CD4-positive, alpha-beta memory T cell (primary cell): ENCODE measurements at regions not wholly inside any gene's neighbourhood (a gene's known extent, or its start where the extent isn't known, plus 50 kb on each side); places are given as distances from the start of the nearest gene placed in this dataset.

Experiments
- CTCF ChIA-PET: fragments of 350-600 bp; sonication (Branson Sonifier 250); formaldehyde crosslinking; loops from one replicate; lab custom pipeline; 2021; ENCODE audit warnings: inconsistent platforms; ENCODE audit not compliant: partially characterized antibody; lab: Charles Lee
- POLR2A ChIA-PET: fragments of 350-600 bp; sonication (Branson Sonifier 250); formaldehyde crosslinking; loops from one replicate; lab custom pipeline; 2021; ENCODE audit not compliant: partially characterized antibody; lab: Charles Lee
- DNase-seq, 5 donors: peaks; one replicate each; pipeline versions ENCODE4 v3.0.0 to v3.0.0-alpha.2; 2020 to 2022; ENCODE audit warnings: mixed read lengths in 1 of 5
- H3K27ac ChIP-seq: one replicate; pipeline ENCODE4 v1.7.0; 2013; ENCODE audit warnings: low read depth, low read length
- H3K27me3 ChIP-seq: 2 replicates; pipeline ENCODE4 v1.7.0; 2013; ENCODE audit warnings: mild to moderate bottlenecking, low read length, moderate library complexity; ENCODE audit not compliant: insufficient read depth
- H3K36me3 ChIP-seq: 2 replicates; pipeline ENCODE4 v1.7.0; 2013; ENCODE audit warnings: mild to moderate bottlenecking, low read length, moderate library complexity; ENCODE audit not compliant: insufficient read depth
- H3K4me1 ChIP-seq: 2 replicates; pipeline ENCODE4 v1.7.0; 2013; ENCODE audit warnings: mild to moderate bottlenecking, low read length, moderate library complexity; ENCODE audit not compliant: insufficient read depth
- H3K4me3 ChIP-seq, 2 donors: one replicate each; pipeline ENCODE4 v1.7.0; 2013; ENCODE audit warnings: low read length in 2 of 2, mild to moderate bottlenecking in 1 of 2
- H3K9me3 ChIP-seq, 2 donors: one replicate each; pipeline ENCODE4 v1.7.0; 2013; ENCODE audit warnings: low read length in 2 of 2, control low read depth in 1 of 2; ENCODE audit not compliant: control insufficient read depth in 1 of 2
- H3K27ac Mint-ChIP-seq, 7 donors: one replicate each; pipeline ENCODE4 v1.8.0; 2020 to 2021; ENCODE audit warnings: mixed read lengths in 7 of 7, mild to moderate bottlenecking in 6 of 7, inconsistent platforms in 3 of 7, moderate library complexity in 3 of 7
- H3K27me3 Mint-ChIP-seq, 2 donors: one replicate each; pipeline ENCODE4 v1.8.0; 2020 to 2021; ENCODE audit warnings: mixed read lengths in 2 of 2
- H3K36me3 Mint-ChIP-seq, 2 donors: one replicate each; pipeline ENCODE4 v1.8.0; 2020 to 2021; ENCODE audit warnings: mixed read lengths in 2 of 2, inconsistent platforms in 1 of 2, mild to moderate bottlenecking in 1 of 2
- H3K4me1 Mint-ChIP-seq, 4 donors: one replicate each; pipeline ENCODE4 v1.8.0; 2020 to 2021; ENCODE audit warnings: mixed read lengths in 4 of 4, mild to moderate bottlenecking in 1 of 4
- H3K4me3 Mint-ChIP-seq, 8 donors: one replicate each; pipeline ENCODE4 v1.8.0; 2020 to 2021; ENCODE audit warnings: mixed read lengths in 8 of 8, mild to moderate bottlenecking in 7 of 8, moderate library complexity in 6 of 8, inconsistent platforms in 3 of 8
- H3K9me3 Mint-ChIP-seq, 8 donors: one replicate each; pipeline ENCODE4 v1.8.0; 2020 to 2021; ENCODE audit warnings: mixed read lengths in 8 of 8, mild to moderate bottlenecking in 5 of 8, inconsistent platforms in 3 of 8, moderate library complexity in 1 of 8
- intact Hi-C: fragments of 100-400 bp; cut with micrococcal nuclease; formaldehyde crosslinking; loops from one replicate; pipeline ENCODE4 v1.15.1; 2023

DNA sequence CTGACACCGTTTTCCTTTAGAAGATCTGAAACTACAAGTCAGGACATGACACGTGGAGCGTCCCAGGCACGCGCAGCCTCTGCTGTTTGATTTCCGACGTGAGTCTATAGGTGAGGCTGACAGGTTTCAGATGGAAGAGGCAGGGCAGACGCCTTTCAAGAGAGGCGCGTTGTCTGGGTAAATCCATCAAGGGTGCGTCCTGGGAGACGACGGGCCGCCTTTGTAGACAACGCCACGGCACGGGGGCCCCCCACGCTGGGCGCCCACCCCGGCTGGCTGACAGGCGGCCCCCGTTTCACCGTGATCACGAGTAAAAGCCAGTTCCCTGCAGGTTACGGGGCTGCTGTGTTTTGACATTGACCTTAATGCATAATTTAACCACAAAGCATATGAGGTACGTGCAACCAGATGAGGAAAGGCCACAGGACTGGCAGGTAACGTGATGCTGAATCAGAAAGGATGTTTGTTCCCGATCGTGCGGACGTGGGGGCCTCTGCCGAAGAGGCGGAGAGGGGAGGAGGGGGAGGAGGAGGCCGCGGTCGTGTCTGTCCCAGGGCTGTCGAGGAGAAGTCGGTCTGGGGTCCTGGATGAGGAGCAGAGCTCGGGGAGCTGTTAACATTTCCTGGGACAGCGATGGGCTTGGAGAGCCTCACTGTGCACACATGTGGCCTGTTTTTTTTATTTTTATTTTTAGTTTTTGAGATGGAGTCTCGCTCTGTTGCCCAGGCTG lies 51.1 kb upstream of the PPP2R3B start:
- no peak for DNase-seq
- H3K27ac Mint-ChIP-seq = peak overlapping the region in 1 of 7 donors; percentile 66
- Histone ChIP-seq H3K9me3 (no peaks in the 10 kb centered on the region), H3K27me3 (no peaks in the 10 kb centered on the region), H3K4me1 (no peaks in the 10 kb centered on the region), H3K36me3 (no peaks in the 10 kb centered on the region), H3K27ac (no peak overlapping the region), H3K4me3 (no peak overlapping the region)
- ChIA-PET POLR2A (no interaction called here), CTCF (no interaction called here)
- intact Hi-C loops = no loop called here
- H3K4me3 Mint-ChIP-seq = peak overlapping the region in 3 of 8 donors; percentile 32 to 74 (median 68)
- peaks cover 3 to 4% of the 10 kb centered on the region in 2 donors for H3K27me3 Mint-ChIP-seq
- H3K36me3 Mint-ChIP-seq = no peaks in the 10 kb centered on the region
- peaks cover 0 to 6% (median 2%) of the 10 kb centered on the region in 8 donors for H3K9me3 Mint-ChIP-seq
- H3K4me1 Mint-ChIP-seq = peaks cover 4 to 6% (median 4%) of the 10 kb centered on the region in 4 donors

DNA sequence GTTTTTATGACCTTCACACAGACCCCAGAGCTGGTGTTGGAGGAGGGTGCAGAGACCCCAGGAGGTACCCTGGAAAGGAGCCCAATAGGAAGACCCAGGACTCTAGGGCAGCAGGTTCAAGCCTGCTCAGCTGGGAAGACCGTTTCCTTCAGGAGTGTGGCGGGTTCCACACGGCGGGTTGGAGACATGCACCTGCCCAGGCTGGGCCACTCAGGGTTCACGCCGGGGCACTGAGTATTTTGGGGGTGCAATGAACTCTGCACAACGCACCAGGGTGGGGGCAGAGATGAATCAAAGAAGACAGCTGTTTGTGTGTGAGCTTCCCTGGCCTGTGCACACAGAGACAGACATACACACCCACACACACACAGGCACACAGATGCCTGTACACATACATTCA lies 52.5 kb upstream of the PPP2R3B start:
- Mint-ChIP-seq H3K4me1 (peaks cover 4 to 6% (median 4%) of the 10 kb centered on the region in 4 donors), H3K36me3 (no peaks in the 10 kb centered on the region), H3K4me3 (no peak overlapping the region), H3K9me3 (peaks cover 0 to 8% (median 2%) of the 10 kb centered on the region in 8 donors), H3K27me3 (peaks cover 2 to 3% of the 10 kb centered on the region in 2 donors), H3K27ac (no peak overlapping the region)
- Histone ChIP-seq H3K9me3 (no peaks in the 10 kb centered on the region), H3K36me3 (no peaks in the 10 kb centered on the region), H3K27ac (no peak overlapping the region), H3K27me3 (no peaks in the 10 kb centered on the region), H3K4me3 (no peak overlapping the region), H3K4me1 (no peaks in the 10 kb centered on the region)
- DNase-seq = no peak
- intact Hi-C loops = no loop called here
- CTCF ChIA-PET = no interaction called here
- POLR2A ChIA-PET = no interaction called here

DNA sequence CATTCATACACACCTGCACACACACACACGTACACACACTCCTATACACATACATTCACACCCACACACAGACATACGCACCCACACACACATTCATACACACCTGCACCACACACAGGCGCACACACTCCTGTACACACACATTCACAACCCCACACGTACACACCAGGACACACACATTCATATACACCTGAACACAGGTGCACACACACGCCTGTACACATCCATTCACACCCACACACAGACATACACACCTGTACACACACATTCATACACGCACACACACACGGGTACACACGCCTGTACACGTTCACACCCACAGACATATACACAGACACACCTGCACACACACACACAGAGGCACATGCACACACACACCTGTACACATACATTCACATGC lies 53.0 kb upstream of the PPP2R3B start:
- Histone ChIP-seq H3K4me1 (no peaks in the 10 kb centered on the region), H3K27ac (no peak overlapping the region), H3K36me3 (no peaks in the 10 kb centered on the region), H3K4me3 (no peak overlapping the region), H3K9me3 (no peaks in the 10 kb centered on the region), H3K27me3 (no peaks in the 10 kb centered on the region)
- POLR2A ChIA-PET = no interaction called here
- peaks cover 2 to 3% of the 10 kb centered on the region in 2 donors for H3K27me3 Mint-ChIP-seq
- peaks cover 4 to 6% (median 5%) of the 10 kb centered on the region in 4 donors for H3K4me1 Mint-ChIP-seq
- CTCF ChIA-PET = no interaction called here
- intact Hi-C loops = no loop called here
- peak overlapping the region in 1 of 8 donors; percentile 0 for H3K4me3 Mint-ChIP-seq
- no peak for DNase-seq
- no peaks in the 10 kb centered on the region for H3K36me3 Mint-ChIP-seq
- H3K27ac Mint-ChIP-seq = peak overlapping the region in 2 of 7 donors; percentile 2 to 5
- peaks cover 0 to 8% (median 2%) of the 10 kb centered on the region in 8 donors for H3K9me3 Mint-ChIP-seq

DNA sequence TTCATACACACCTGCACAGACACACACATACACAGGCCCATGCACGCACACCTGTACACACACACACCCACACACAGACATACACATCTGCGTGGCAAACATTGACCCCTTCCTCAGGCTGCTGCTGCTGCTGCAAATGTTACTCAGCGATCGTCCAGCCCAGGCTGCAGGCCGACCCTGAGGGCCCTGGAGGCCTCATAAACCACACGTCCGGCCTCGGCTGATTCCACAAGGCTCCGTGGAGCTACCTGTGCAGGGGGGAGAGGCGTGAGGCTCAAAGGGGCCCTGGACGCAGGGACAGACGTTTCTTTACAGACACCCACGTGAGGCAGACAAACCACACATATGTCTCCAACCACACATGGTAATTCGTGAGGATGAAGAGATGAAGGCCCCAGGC lies 53.9 kb upstream of the PPP2R3B start:
- intact Hi-C loops = no loop called here

DNA sequence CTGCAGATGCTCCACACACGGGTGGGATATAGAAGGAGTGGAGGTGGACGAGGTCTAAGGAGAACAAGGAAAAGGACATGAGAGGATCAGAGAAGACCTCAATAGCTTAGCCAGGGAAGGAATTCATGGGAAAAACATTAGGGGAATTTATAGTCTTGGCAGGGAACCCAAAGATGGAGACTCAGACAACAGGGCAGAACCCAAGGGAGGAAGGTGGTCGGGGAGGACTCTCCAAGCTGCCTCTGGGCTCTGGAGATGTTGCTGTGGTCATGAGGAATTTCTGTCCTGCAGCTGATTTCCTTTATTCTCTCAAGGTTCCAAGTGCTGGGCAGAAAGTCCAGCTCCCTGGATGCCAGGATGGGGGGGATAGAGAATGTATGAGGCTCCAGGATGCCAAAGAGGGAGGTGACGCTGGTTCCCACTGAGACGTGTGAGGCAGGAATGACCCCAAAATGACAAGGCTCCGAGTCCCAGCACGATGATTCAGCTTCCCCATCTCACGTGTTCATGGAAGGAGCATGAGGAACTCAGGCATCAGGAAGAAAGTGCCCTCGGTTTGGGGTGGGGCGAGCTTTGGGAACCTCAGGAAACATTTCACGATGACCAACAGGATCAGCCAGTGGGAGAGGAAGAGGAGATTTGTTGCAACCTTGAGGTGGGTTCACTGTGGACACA lies 57.0 kb upstream of the PPP2R3B start:
- no peaks in the 10 kb centered on the region for H3K36me3 ChIP-seq
- Mint-ChIP-seq H3K4me3 (no peak overlapping the region), H3K36me3 (no peaks in the 10 kb centered on the region), H3K9me3 (peaks cover 0 to 11% (median 2%) of the 10 kb centered on the region in 8 donors), H3K27me3 (peaks cover 3% of the 10 kb centered on the region in 2 donors), H3K27ac (no peak overlapping the region), H3K4me1 (peaks cover 0 to 6% (median 3%) of the 10 kb centered on the region in 4 donors)
- no peaks in the 10 kb centered on the region for H3K27me3 ChIP-seq
- H3K4me1 ChIP-seq = no peaks in the 10 kb centered on the region
- H3K27ac ChIP-seq = no peak overlapping the region
- intact Hi-C loops = no loop called here
- POLR2A ChIA-PET = no interaction called here
- no peak overlapping the region for H3K4me3 ChIP-seq
- no peak for DNase-seq
- H3K9me3 ChIP-seq = no peaks in the 10 kb centered on the region
- CTCF ChIA-PET = no interaction called here

More for the DNA sequence above, 53.9 kb upstream of the PPP2R3B start:
- POLR2A ChIA-PET = no interaction called here
- CTCF ChIA-PET = no interaction called here
- Histone ChIP-seq H3K27me3 (no peaks in the 10 kb centered on the region), H3K4me3 (no peak overlapping the region), H3K9me3 (no peaks in the 10 kb centered on the region), H3K4me1 (no peaks in the 10 kb centered on the region), H3K36me3 (no peaks in the 10 kb centered on the region), H3K27ac (no peak overlapping the region)
- DNase-seq = no peak
- Mint-ChIP-seq H3K4me1 (peaks cover 4 to 6% (median 5%) of the 10 kb centered on the region in 4 donors), H3K4me3 (no peak overlapping the region), H3K27ac (peak overlapping the region in 1 of 7 donors; percentile 29), H3K36me3 (no peaks in the 10 kb centered on the region), H3K9me3 (peaks cover 0 to 11% (median 2%) of the 10 kb centered on the region in 8 donors), H3K27me3 (peaks cover 2 to 3% of the 10 kb centered on the region in 2 donors)

DNA sequence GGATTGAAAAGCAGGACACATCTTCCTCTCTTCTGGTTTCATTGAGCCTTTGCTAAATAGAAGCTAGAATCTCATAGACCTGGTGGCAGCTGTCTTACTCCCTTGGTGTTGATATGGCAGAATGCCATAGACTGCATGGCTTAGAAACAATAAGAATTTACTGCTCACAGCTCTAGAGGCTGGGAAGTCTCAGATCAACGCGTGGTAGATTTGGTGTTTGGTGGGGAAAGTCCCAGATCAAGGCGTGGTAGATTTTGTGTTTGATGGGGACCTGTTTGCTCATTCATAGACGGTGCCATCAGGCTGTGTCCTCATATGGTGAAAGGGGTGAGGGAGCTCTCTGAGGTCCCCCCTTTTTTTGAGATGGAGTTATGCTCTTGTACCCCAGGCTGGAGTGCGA lies 57.6 kb upstream of the PPP2R3B start:
- intact Hi-C loops = no loop called here
- Histone ChIP-seq H3K4me3 (no peak overlapping the region), H3K27ac (no peak overlapping the region), H3K9me3 (no peaks in the 10 kb centered on the region), H3K27me3 (no peaks in the 10 kb centered on the region), H3K4me1 (no peaks in the 10 kb centered on the region), H3K36me3 (no peaks in the 10 kb centered on the region)
- peaks cover 0 to 6% (median 3%) of the 10 kb centered on the region in 4 donors for H3K4me1 Mint-ChIP-seq
- no peak overlapping the region for H3K4me3 Mint-ChIP-seq
- H3K9me3 Mint-ChIP-seq = peaks cover 0 to 11% (median 2%) of the 10 kb centered on the region in 8 donors
- DNase-seq = no peak
- ChIA-PET POLR2A (no interaction called here), CTCF (no interaction called here)
- peaks cover 3 to 6% of the 10 kb centered on the region in 2 donors for H3K27me3 Mint-ChIP-seq
- H3K27ac Mint-ChIP-seq = no peak overlapping the region
- no peaks in the 10 kb centered on the region for H3K36me3 Mint-ChIP-seq

DNA sequence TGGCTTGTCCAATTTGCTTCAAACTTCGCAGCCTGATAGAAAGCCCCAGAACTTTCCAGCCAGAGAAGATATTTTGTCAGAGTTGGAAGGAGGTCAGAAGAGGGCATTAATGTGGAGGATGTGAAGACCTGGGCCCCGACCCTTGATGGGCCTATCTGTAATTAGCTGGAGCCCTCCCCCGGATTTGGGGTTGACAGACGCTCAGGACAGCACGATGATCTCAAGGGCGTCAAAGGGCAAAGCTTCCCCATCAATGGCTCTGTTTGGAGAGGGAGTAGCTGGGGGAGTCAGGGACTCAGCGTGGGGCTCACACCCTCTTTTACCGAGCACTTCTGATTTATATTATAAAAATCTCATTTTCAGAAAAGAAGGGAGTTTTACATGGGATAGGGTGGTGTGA lies 59.0 kb upstream of the PPP2R3B start:
- Mint-ChIP-seq H3K27ac (no peak overlapping the region), H3K27me3 (peaks cover 0 to 4% of the 10 kb centered on the region in 2 donors), H3K4me1 (peaks cover 0 to 2% (median under 1%) of the 10 kb centered on the region in 4 donors), H3K9me3 (peaks cover 0 to 11% (median 0%) of the 10 kb centered on the region in 8 donors), H3K36me3 (no peaks in the 10 kb centered on the region), H3K4me3 (no peak overlapping the region)
- no peaks in the 10 kb centered on the region for H3K9me3 ChIP-seq
- intact Hi-C loops = no loop called here
- POLR2A ChIA-PET = no interaction called here
- CTCF ChIA-PET = no interaction called here
- H3K27me3 ChIP-seq = no peaks in the 10 kb centered on the region
- no peaks in the 10 kb centered on the region for H3K4me1 ChIP-seq
- H3K4me3 ChIP-seq = no peak overlapping the region
- H3K27ac ChIP-seq = no peak overlapping the region
- no peak for DNase-seq
- H3K36me3 ChIP-seq = no peaks in the 10 kb centered on the region
